Esophagus squamous epithelium (tissue), 5 donors: ENCODE measurements at regions not wholly inside any gene's neighbourhood (a gene's known extent, or its start where the extent isn't known, plus 50 kb on each side); places are given as distances from the start of the nearest gene placed in this dataset.

Experiments
- DNase-seq: peaks from one replicate; lab custom pipeline; 2025; lab: John Stamatoyannopoulos, UW
- H3K27ac ChIP-seq, 4 donors: fragments of 200-600 bp; sonication (generic); one replicate each; pipeline ENCODE4 v1.5.1; 2016 to 2019; ENCODE audit warnings: mild to moderate bottlenecking in 1 of 4
- H3K27me3 ChIP-seq, 4 donors: fragments of 200-600 bp; sonication (generic); 1 replicate in 3 of 4; 2 replicates in 1 of 4; pipeline versions ENCODE4 v1.5.1 to v1.6.0; 2017 to 2021; ENCODE audit warnings: antibody characterized with exemption in 1 of 4
- H3K36me3 ChIP-seq, 3 donors: fragments of 200-600 bp; sonication (generic); one replicate each; pipeline ENCODE4 v1.5.1; 2016 to 2019
- H3K4me1 ChIP-seq, 3 donors: fragments of 200-600 bp; sonication (generic); one replicate each; pipeline ENCODE4 v1.5.1; 2017 to 2019
- H3K4me3 ChIP-seq, 4 donors: fragments of 200-600 bp; sonication (generic); 1 replicate in 3 of 4; 2 replicates in 1 of 4; pipeline ENCODE4 v1.5.1; 2016 to 2019; ENCODE audit warnings: mild to moderate bottlenecking in 2 of 4, moderate library complexity in 1 of 4
- H3K9me3 ChIP-seq, 3 donors: fragments of 200-600 bp; sonication (generic); one replicate each; pipeline ENCODE4 v1.5.1; 2016 to 2019
- CTCF ChIP-seq, 6 experiments: fragments of 450-650 bp in 4 of 6; fragments of 200-600 bp in 2 of 6; sonication (generic) in 2 of 6; IDR thresholded peaks; one replicate each; pipeline ENCODE4 v1.5.1; 2016 to 2019; ENCODE audit warnings: antibody characterized with exemption in 6 of 6, mild to moderate bottlenecking in 4 of 6, moderate library complexity in 4 of 6
- POLR2A ChIP-seq, 4 donors: fragments of 450-650 bp; IDR thresholded peaks; one replicate each; pipeline ENCODE4 v1.6.1; 2017; ENCODE audit warnings: antibody characterized with exemption in 4 of 4, mild to moderate bottlenecking in 4 of 4, moderate library complexity in 3 of 4
- WGBS, 2 donors: methylation state at CpG; one replicate each; pipeline ENCODE4 v1.1.5; 2018; 5-methylcytosine and 5-hydroxymethylcytosine counted together
- intact Hi-C: fragments of 100-400 bp; cut with DNase I; formaldehyde crosslinking; loops from one replicate; pipeline ENCODE4 v1.15.0; 2022
- donor health status: DM: yes; HTN: yes; CAD: no.

GRCh38 chr4:13087041-13087440 lies 397.1 kb downstream of the RAB28 start:
- Histone ChIP-seq H3K9me3 (peaks cover 0 to 3% (median 3%) of the 10 kb centered on the region in 3 donors), H3K27me3 (no peaks in the 10 kb centered on the region), H3K4me3 (no peak overlapping the region), H3K36me3 (no peaks in the 10 kb centered on the region), H3K4me1 (peaks cover 0 to 17% (median 6%) of the 10 kb centered on the region in 3 donors), H3K27ac (no peak overlapping the region)
- TF ChIP-seq POLR2A (IDR thresholded peaks at IDR 0.05), result no peak
- no peak for TF ChIP-seq CTCF (IDR thresholded peaks at IDR 0.05)
- 83 to 94% methylated on average over 1 of the region's 1 CpG for WGBS, 2 donors
- no peak for DNase-seq
- intact Hi-C loops, result no loop called here

- H3K9me3 ChIP-seq, result peaks cover 0 to 10% (median 10%) of the 10 kb centered on the region in 3 donors
- TF ChIP-seq CTCF (IDR thresholded peaks at IDR 0.05), result no peak
- no peak for TF ChIP-seq POLR2A (IDR thresholded peaks at IDR 0.05)
- WGBS, 2 donors, result 64 to 70% methylated on average over 2 of the region's 2 CpGs
- no peaks in the 10 kb centered on the region for H3K36me3 ChIP-seq
- DNase-seq, result no peak
- intact Hi-C loops, result no loop called here
- no peak overlapping the region for H3K27ac ChIP-seq
- H3K27me3 ChIP-seq, result no peaks in the 10 kb centered on the region
- peaks cover 0 to 9% (median 4%) of the 10 kb centered on the region in 3 donors for H3K4me1 ChIP-seq
- H3K4me3 ChIP-seq, result no peak overlapping the region
Observed at GRCh38 chr4:13084210-13084609, 399.9 kb downstream of the RAB28 start.

DNA sequence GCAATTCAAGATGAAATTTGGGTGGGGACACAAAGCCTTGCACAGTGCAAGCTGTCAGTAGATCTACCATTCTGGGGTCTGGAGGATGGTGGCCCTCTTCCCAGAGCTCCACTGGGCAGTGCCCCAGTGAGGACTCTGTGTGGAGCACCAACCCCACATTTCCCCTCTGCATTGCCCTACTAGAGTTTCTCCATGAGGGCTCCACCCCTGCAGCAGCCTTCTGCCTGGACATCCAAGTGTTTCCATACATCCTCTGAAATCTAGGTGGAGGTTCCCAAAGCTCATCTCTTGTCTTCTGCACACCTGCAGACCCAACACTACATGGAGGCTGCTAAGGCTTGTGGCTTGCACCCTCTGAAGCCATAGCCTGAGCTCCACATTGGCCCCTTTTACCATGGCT lies 402.3 kb downstream of the RAB28 start:
- no peak for TF ChIP-seq CTCF (IDR thresholded peaks at IDR 0.05)
- TF ChIP-seq POLR2A (IDR thresholded peaks at IDR 0.05), result no peak
- intact Hi-C loops, result no loop called here
- H3K27me3 ChIP-seq, result no peaks in the 10 kb centered on the region
- H3K27ac ChIP-seq, result no peak overlapping the region
- peaks cover 0 to 10% (median 10%) of the 10 kb centered on the region in 3 donors for H3K9me3 ChIP-seq
- no peak for DNase-seq
- no peaks in the 10 kb centered on the region for H3K36me3 ChIP-seq
- no peaks in the 10 kb centered on the region for H3K4me1 ChIP-seq
- H3K4me3 ChIP-seq, result no peak overlapping the region

GRCh38 chr4:13067077-13067476 lies 417.1 kb downstream of the RAB28 start:
- H3K27me3 ChIP-seq, result no peaks in the 10 kb centered on the region
- no peak overlapping the region for H3K27ac ChIP-seq
- WGBS, 2 donors, result 74 to 81% methylated on average over 1 of the region's 1 CpG
- no peaks in the 10 kb centered on the region for H3K4me1 ChIP-seq
- no peak for TF ChIP-seq POLR2A (IDR thresholded peaks at IDR 0.05)
- TF ChIP-seq CTCF (IDR thresholded peaks at IDR 0.05), result no peak
- intact Hi-C loops, result no loop called here
- H3K4me3 ChIP-seq, result no peak overlapping the region
- H3K9me3 ChIP-seq, result no peaks in the 10 kb centered on the region
- DNase-seq, result no peak
- H3K36me3 ChIP-seq, result no peaks in the 10 kb centered on the region

DNA sequence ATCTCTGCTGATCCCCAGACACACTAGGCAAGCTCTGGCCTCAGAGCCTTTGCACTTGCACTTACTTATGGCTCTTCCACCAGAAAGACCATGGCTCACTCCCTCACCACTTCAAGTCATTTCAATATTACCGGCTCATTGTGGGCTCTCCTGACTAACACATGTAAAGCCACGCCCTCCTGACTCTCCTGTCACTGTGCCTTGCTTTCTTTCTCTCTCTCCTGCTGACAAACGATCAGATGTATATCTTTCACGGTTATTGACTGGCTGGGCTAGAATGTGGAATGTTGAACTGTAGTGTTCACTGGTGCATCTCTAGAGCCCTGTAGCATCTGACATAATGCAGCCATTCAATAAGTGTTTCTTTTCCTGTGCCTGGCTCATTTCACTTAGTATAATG lies 425.1 kb downstream of the RAB28 start:
- intact Hi-C loops, result no loop called here
- Histone ChIP-seq H3K4me3 (no peak overlapping the region), H3K4me1 (no peaks in the 10 kb centered on the region), H3K36me3 (no peaks in the 10 kb centered on the region), H3K9me3 (no peaks in the 10 kb centered on the region), H3K27ac (no peak overlapping the region), H3K27me3 (no peaks in the 10 kb centered on the region)
- DNase-seq, result no peak
- no peak for TF ChIP-seq CTCF (IDR thresholded peaks at IDR 0.05)
- no peak for TF ChIP-seq POLR2A (IDR thresholded peaks at IDR 0.05)
- WGBS, 2 donors, result 37 to 38% methylated on average over 4 of the region's 4 CpGs
